H1 (cell line): ENCODE measurements at regions not wholly inside any gene's neighbourhood (a gene's known extent, or its start where the extent isn't known, plus 50 kb on each side); places are given as distances from the start of the nearest gene placed in this dataset.

Experiments
- CTCF ChIA-PET: fragments of 300-600 bp; sonication (Branson Sonifier 250); formaldehyde crosslinking; loops from one replicate; lab custom pipeline; 2021; ENCODE audit not compliant: partially characterized antibody; lab: Charles Lee
- POLR2A ChIA-PET: fragments of 300-600 bp; sonication (Branson Sonifier 250); formaldehyde crosslinking; loops from one replicate; lab custom pipeline; 2021; ENCODE audit warnings: inconsistent platforms; ENCODE audit not compliant: partially characterized antibody; lab: Charles Lee
- DNase-seq, 2 experiments: peaks; one replicate each; pipeline versions ENCODE4 v3.0.0 to v3.0.0-alpha.2; 2010 to 2022; ENCODE audit warnings: low spot score in 2 of 2, low read depth in 1 of 2, mixed read lengths in 1 of 2
- FAIRE-seq: peaks from 2 replicates; lab custom pipeline; 2011; peaks lifted over from hg19 to GRCh38; lab: Jason Lieb, UNC
- H2AFZ ChIP-seq: 2 replicates; pipeline ENCODE4 v1.8.1; 2012; ENCODE audit warnings: low read length, inconsistent platforms
- H2AK5ac ChIP-seq: 2 replicates; pipeline ENCODE4 v1.6.1; 2013; ENCODE audit warnings: low read depth, low read length
- H2BK120ac ChIP-seq: replicated peaks from 2 replicates; pipeline ENCODE3; 2013; ENCODE audit warnings: low read depth, low read length, inconsistent platforms
- H2BK12ac ChIP-seq: 2 replicates; pipeline ENCODE4 v1.6.1; 2013; ENCODE audit warnings: low read depth, low read length
- H2BK15ac ChIP-seq: 2 replicates; pipeline ENCODE4 v1.6.1; 2013; ENCODE audit warnings: low read length
- H2BK20ac ChIP-seq: 2 replicates; pipeline ENCODE4 v1.6.1; 2013; ENCODE audit warnings: low read length
- H2BK5ac ChIP-seq: 2 replicates; pipeline ENCODE4 v1.6.1; 2013; ENCODE audit warnings: low read depth, low read length
- H3K14ac ChIP-seq: 2 replicates; pipeline ENCODE4 v1.6.1; 2013; ENCODE audit warnings: inconsistent platforms; ENCODE audit not compliant: insufficient read length
- H3K18ac ChIP-seq: 2 replicates; pipeline ENCODE4 v1.6.1; 2013; ENCODE audit warnings: low read length; ENCODE audit errors: extremely low read depth
- H3K23ac ChIP-seq: 2 replicates; pipeline ENCODE4 v1.6.1; 2013; ENCODE audit warnings: inconsistent platforms; ENCODE audit not compliant: insufficient read length
- H3K23me2 ChIP-seq: 2 replicates; pipeline ENCODE4 v1.6.1; 2013; ENCODE audit warnings: low read depth, low read length
- H3K27ac ChIP-seq: 2 replicates; pipeline ENCODE4 v1.6.1; 2011; ENCODE audit warnings: low read depth, low read length, inconsistent platforms
- H3K27me3 ChIP-seq, 4 experiments: replicated peaks in 1 of 4; 1 replicate in 1 of 4; 2 replicates in 3 of 4; pipeline versions ENCODE4 v1.6.1 to v1.8.1; 2011 to 2013; ENCODE audit warnings: low read length in 3 of 4, mild to moderate bottlenecking in 3 of 4, inconsistent platforms in 2 of 4, mixed read lengths in 2 of 4, moderate library complexity in 1 of 4; ENCODE audit not compliant: control insufficient read depth in 3 of 4, insufficient read depth in 3 of 4; ENCODE audit errors: extremely low read depth in 1 of 4
- H3K36me3 ChIP-seq, 4 experiments: 2 replicates each; pipeline versions ENCODE4 v1.6.1 to v1.8.1; 2011 to 2013; ENCODE audit warnings: mild to moderate bottlenecking in 4 of 4, low read length in 3 of 4, moderate library complexity in 2 of 4, control low read depth in 1 of 4, inconsistent platforms in 1 of 4; ENCODE audit not compliant: insufficient read depth in 4 of 4, control insufficient read depth in 2 of 4
- H3K4ac ChIP-seq: replicated peaks from 2 replicates; pipeline ENCODE3; 2013; ENCODE audit warnings: low read length, low read depth, mixed read lengths, inconsistent platforms; ENCODE audit not compliant: insufficient read length
- H3K4me1 ChIP-seq, 4 experiments: replicated peaks in 1 of 4; 1 replicate in 1 of 4; 2 replicates in 3 of 4; pipeline versions ENCODE4 v1.6.1 to v1.8.1; 2011 to 2013; ENCODE audit warnings: low read length in 3 of 4, inconsistent platforms in 2 of 4, mixed read lengths in 1 of 4; ENCODE audit not compliant: insufficient read depth in 4 of 4, control insufficient read depth in 3 of 4
- H3K4me2 ChIP-seq, 2 experiments: 2 replicates each; pipeline versions ENCODE4 v1.6.1 to v1.8.1; 2011 to 2013; ENCODE audit warnings: low read depth in 2 of 2, low read length in 2 of 2, control low read depth in 1 of 2, inconsistent platforms in 1 of 2, mild to moderate bottlenecking in 1 of 2; ENCODE audit not compliant: insufficient read depth in 1 of 2
- H3K4me3 ChIP-seq, 4 experiments: fragments of 200-600, 300-600 bp in 1 of 4; sonication (generic), shearing (Covaris generic), sonication (Bioruptor Twin) in 1 of 4; 2 replicates each; pipeline versions ENCODE4 v1.5.1 to v1.8.1; 2011 to 2016; ENCODE audit warnings: low read length in 4 of 4, low read depth in 3 of 4, control low read depth in 2 of 4, inconsistent platforms in 2 of 4, mild to moderate bottlenecking in 2 of 4, mixed read lengths in 1 of 4, moderate library complexity in 1 of 4; ENCODE audit not compliant: insufficient read depth in 2 of 4; ENCODE audit errors: extremely low read depth in 1 of 4
- H3K56ac ChIP-seq: replicated peaks from 2 replicates; pipeline ENCODE3; 2013; ENCODE audit warnings: low read depth, mild to moderate bottlenecking, mixed read lengths, low read length, inconsistent platforms; ENCODE audit not compliant: insufficient read length
- H3K79me1 ChIP-seq: 2 replicates; pipeline ENCODE4 v1.6.1; 2013; ENCODE audit warnings: low read depth, low read length, control low read depth
- H3K79me2 ChIP-seq, 2 experiments: 2 replicates each; pipeline versions ENCODE4 v1.6.1 to v1.8.1; 2012 to 2013; ENCODE audit warnings: low read length in 2 of 2, mild to moderate bottlenecking in 2 of 2, inconsistent platforms in 1 of 2; ENCODE audit not compliant: insufficient read depth in 2 of 2, control insufficient read depth in 1 of 2
- H3K9ac ChIP-seq, 4 experiments: replicated peaks in 1 of 4; 1 replicate in 1 of 4; 2 replicates in 3 of 4; pipeline versions ENCODE4 v1.6.1 to v1.8.1; 2011 to 2013; ENCODE audit warnings: low read depth in 3 of 4, low read length in 3 of 4, control low read depth in 2 of 4, mild to moderate bottlenecking in 2 of 4, moderate library complexity in 2 of 4, inconsistent platforms in 1 of 4; ENCODE audit errors: extremely low read depth in 1 of 4
- H3K9me3 ChIP-seq, 2 experiments: 2 replicates each; pipeline versions ENCODE4 v1.6.1 to v1.8.1; 2012 to 2013; ENCODE audit warnings: mild to moderate bottlenecking in 2 of 2, moderate library complexity in 2 of 2, control low read depth in 1 of 2, inconsistent platforms in 1 of 2, low read depth in 1 of 2, low read length in 1 of 2, mixed read lengths in 1 of 2; ENCODE audit not compliant: insufficient read depth in 2 of 2
- H4K20me1 ChIP-seq, 2 experiments: replicated peaks in 1 of 2; 2 replicates each; pipeline versions ENCODE3 to v1.8.1; 2011 to 2013; ENCODE audit warnings: inconsistent platforms in 2 of 2, low read length in 2 of 2, mild to moderate bottlenecking in 1 of 2; ENCODE audit not compliant: insufficient read depth in 2 of 2, control insufficient read depth in 1 of 2
- H4K5ac ChIP-seq: 2 replicates; pipeline ENCODE4 v1.6.1; 2013; ENCODE audit warnings: low read length, low read depth, mixed read lengths, inconsistent platforms; ENCODE audit not compliant: insufficient read length
- H4K8ac ChIP-seq: 2 replicates; pipeline ENCODE4 v1.8.0; 2013; ENCODE audit warnings: mild to moderate bottlenecking, moderate library complexity, low read length, inconsistent platforms; ENCODE audit not compliant: insufficient read depth; ENCODE audit errors: extremely low read depth
- H4K91ac ChIP-seq: replicated peaks from 2 replicates; pipeline ENCODE3; 2013; ENCODE audit warnings: low read length, mixed read lengths, inconsistent platforms; ENCODE audit not compliant: insufficient read length
- BCL11A ChIP-seq, 2 experiments: IDR thresholded peaks; one replicate each; pipeline ENCODE4 v1.6.1; 2011; ENCODE audit warnings: low read depth in 2 of 2, low read length in 2 of 2, mild to moderate bottlenecking in 2 of 2
- FOSL1 ChIP-seq: IDR thresholded peaks from 2 replicates; pipeline ENCODE4 v1.6.1; 2011; ENCODE audit warnings: mild to moderate bottlenecking, low read depth, low read length, moderate library complexity; ENCODE audit not compliant: insufficient read depth
- KDM4A ChIP-seq: IDR thresholded peaks from one replicate; pipeline ENCODE4 v1.7.1; 2012; ENCODE audit warnings: low read depth, mild to moderate bottlenecking, moderate library complexity, low read length, inconsistent platforms; ENCODE audit not compliant: severe bottlenecking
- MAFK ChIP-seq: IDR thresholded peaks from 2 replicates; pipeline ENCODE4 v1.6.1; 2012; ENCODE audit warnings: low read depth, mild to moderate bottlenecking, improper control_type of control experiment, low read length
- NANOG ChIP-seq: IDR thresholded peaks from 2 replicates; pipeline ENCODE4 v1.6.1; 2011; ENCODE audit warnings: low read length, low read depth, mild to moderate bottlenecking, inconsistent platforms; ENCODE audit not compliant: insufficient read depth, poor library complexity, severe bottlenecking
- SAP30 ChIP-seq: fragments of 300-600 bp; sonication (generic); IDR thresholded peaks from 2 replicates; pipeline ENCODE4 v1.7.1; 2012; ENCODE audit warnings: low read length, moderate library complexity, mild to moderate bottlenecking, inconsistent platforms; ENCODE audit not compliant: insufficient read depth, insufficient replicate concordance
- SP2 ChIP-seq: IDR thresholded peaks from 2 replicates; pipeline ENCODE4 v1.6.1; 2012; ENCODE audit warnings: mild to moderate bottlenecking, low read length, inconsistent platforms
- SP4 ChIP-seq: IDR thresholded peaks from 2 replicates; pipeline ENCODE4 v1.6.1; 2012; ENCODE audit warnings: low read length, inconsistent platforms
- WGBS, 2 experiments: shearing (Covaris generic) in 1 of 2; methylation state at CpG; one replicate each; pipeline versions ENCODE4 v1.1.6 to v1.1.7; 2013 to 2015; ENCODE audit warnings: low lambda C conversion rate in 2 of 2, mixed read lengths in 2 of 2, inconsistent platforms in 1 of 2, low coverage in 1 of 2, missing lambda C conversion rate in 1 of 2; ENCODE audit not compliant: insufficient replicate concordance in 2 of 2, insufficient coverage in 1 of 2, insufficient read length in 1 of 2; ENCODE audit errors: extremely low coverage in 1 of 2, missing lambda C conversion rate in 1 of 2; 5-methylcytosine and 5-hydroxymethylcytosine counted together
- TF ChIP-seq, protein P1 (sequence below): IDR thresholded peaks from 2 replicates; pipeline ENCODE4 v1.6.1; 2012; ENCODE audit warnings: low read length, inconsistent platforms

DNA sequence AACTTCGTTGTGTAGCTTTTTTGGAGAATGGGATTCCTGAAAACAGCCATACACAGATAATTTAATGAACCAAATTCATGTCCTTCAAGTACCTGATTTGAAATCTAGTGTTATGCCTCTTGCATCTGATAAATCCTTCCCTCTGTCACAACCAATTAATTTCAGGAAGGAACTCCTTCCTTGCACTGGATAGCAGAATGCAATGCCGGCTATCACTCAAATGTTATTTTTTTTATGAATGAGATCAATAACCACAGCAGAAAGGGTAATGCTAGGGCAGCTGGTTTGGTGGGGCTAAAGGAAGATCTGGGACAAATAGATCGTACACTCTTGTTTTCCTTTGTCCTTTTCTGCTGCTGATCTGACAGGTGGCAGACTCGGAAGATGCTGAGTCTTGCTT lies 899.5 kb upstream of the GYPC start:
- H4K8ac ChIP-seq = no peak overlapping the region
- no peak overlapping the region for H3K4me2 ChIP-seq
- no peak overlapping the region for H2BK15ac ChIP-seq
- no peaks in the 10 kb centered on the region for H3K27me3 ChIP-seq
- H3K36me3 ChIP-seq = no peaks in the 10 kb centered on the region
- H3K79me2 ChIP-seq = no peaks in the 10 kb centered on the region
- no peak overlapping the region for H3K18ac ChIP-seq
- H3K14ac ChIP-seq = no peak overlapping the region
- FAIRE-seq = no peak
- no peak overlapping the region for H3K4me3 ChIP-seq
- ChIA-PET CTCF (interaction anchor here (1.3 kb wide), 1 partner anchor 489 kb away, joined by 4 read pairs; no protein-coding TSS in a partner anchor), POLR2A (no interaction called here)
- H2BK120ac ChIP-seq = no peak overlapping the region
- H3K9me3 ChIP-seq = no peaks in the 10 kb centered on the region
- H4K91ac ChIP-seq = no peak overlapping the region
- no peak overlapping the region for H2BK12ac ChIP-seq
- WGBS, 2 experiments = 91% methylated on average over 4 of the region's 4 CpGs; no CpG with 5 or more reads in 1 of the 2 experiments
- no peak overlapping the region for H3K27ac ChIP-seq
- no peak overlapping the region for H3K23ac ChIP-seq
- H3K9ac ChIP-seq = no peak overlapping the region
- no peak overlapping the region for H2AK5ac ChIP-seq
- no peaks in the 10 kb centered on the region for H3K79me1 ChIP-seq
- H3K56ac ChIP-seq = no peak overlapping the region
- no peak for TF ChIP-seq KDM4A
- no peak for TF ChIP-seq MAFK
- no peak for TF ChIP-seq SAP30
- TF ChIP-seq SP4 = no peak
- TF ChIP-seq FOSL1 = no peak
- TF ChIP-seq, protein P1, sequence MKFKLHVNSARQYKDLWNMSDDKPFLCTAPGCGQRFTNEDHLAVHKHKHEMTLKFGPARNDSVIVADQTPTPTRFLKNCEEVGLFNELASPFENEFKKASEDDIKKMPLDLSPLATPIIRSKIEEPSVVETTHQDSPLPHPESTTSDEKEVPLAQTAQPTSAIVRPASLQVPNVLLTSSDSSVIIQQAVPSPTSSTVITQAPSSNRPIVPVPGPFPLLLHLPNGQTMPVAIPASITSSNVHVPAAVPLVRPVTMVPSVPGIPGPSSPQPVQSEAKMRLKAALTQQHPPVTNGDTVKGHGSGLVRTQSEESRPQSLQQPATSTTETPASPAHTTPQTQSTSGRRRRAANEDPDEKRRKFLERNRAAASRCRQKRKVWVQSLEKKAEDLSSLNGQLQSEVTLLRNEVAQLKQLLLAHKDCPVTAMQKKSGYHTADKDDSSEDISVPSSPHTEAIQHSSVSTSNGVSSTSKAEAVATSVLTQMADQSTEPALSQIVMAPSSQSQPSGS = no peak
- TF ChIP-seq BCL11A (IDR thresholded peaks at IDR 0.05; ENCODE audit: low read depth in 2 of 2, low read length in 2 of 2) = no peak
- no peak for TF ChIP-seq SP2
- TF ChIP-seq NANOG = no peak
- no peak overlapping the region for H2BK20ac ChIP-seq
- H3K23me2 ChIP-seq = no peaks in the 10 kb centered on the region
- no peaks in the 10 kb centered on the region for H4K20me1 ChIP-seq
- no peak overlapping the region for H4K5ac ChIP-seq
- no peak overlapping the region for H3K4ac ChIP-seq
- no peak overlapping the region for H2BK5ac ChIP-seq
- H3K4me1 ChIP-seq = no peaks in the 10 kb centered on the region
- no peak for DNase-seq
- H2AFZ ChIP-seq = no peak overlapping the region
